NB4 (cell line): ENCODE measurements at regions not wholly inside any gene's neighbourhood (a gene's known extent, or its start where the extent isn't known, plus 50 kb on each side); places are given as distances from the start of the nearest gene placed in this dataset.

Experiments used
- CTCF ChIP-seq: IDR thresholded peaks from one replicate; pipeline ENCODE4 v1.5.1; 2012; ENCODE audit warnings: low read depth, low read length
- POLR2A ChIP-seq: IDR thresholded peaks from 2 replicates; pipeline ENCODE4 v1.6.1; 2011; ENCODE audit warnings: mild to moderate bottlenecking; ENCODE audit not compliant: insufficient read length; ENCODE audit errors: extremely low read depth
- TF ChIP-seq, protein P1 (sequence below): IDR thresholded peaks from 2 replicates; pipeline ENCODE4 v1.6.1; 2011; ENCODE audit warnings: low read depth, low read length

- no peak for TF ChIP-seq CTCF
- TF ChIP-seq POLR2A, result no peak
- TF ChIP-seq, protein P1, sequence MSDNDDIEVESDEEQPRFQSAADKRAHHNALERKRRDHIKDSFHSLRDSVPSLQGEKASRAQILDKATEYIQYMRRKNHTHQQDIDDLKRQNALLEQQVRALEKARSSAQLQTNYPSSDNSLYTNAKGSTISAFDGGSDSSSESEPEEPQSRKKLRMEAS, result no peak
Measured at GRCh38 chrX:112968351-112969133, 127.9 kb upstream of the AMOT start.
